ENCODE measurements at regions not wholly inside any gene's neighbourhood (a gene's known extent, or its start where the extent isn't known, plus 50 kb on each side); places are given as distances from the start of the nearest gene placed in this dataset.

- H3K4me3 Mint-ChIP-seq: no peak overlapping the region
- H3K4me1 Mint-ChIP-seq (ENCODE audit: unreplicated experiment): no peaks in the 10 kb centered on the region
- H3K27me3 Mint-ChIP-seq: peaks cover 13% of the 10 kb centered on the region
- TF ChIP-seq CTCF (conservative IDR thresholded peaks at IDR 0.05): no peak
- DNase-seq (ENCODE audit: extremely low spot score, unreplicated experiment): no peak
- H3K27ac Mint-ChIP-seq: no peak overlapping the region
- H3K9me3 Mint-ChIP-seq: no peaks in the 10 kb centered on the region
- H3K36me3 Mint-ChIP-seq: no peaks in the 10 kb centered on the region
Measured at GRCh38 chr16:82396509-82396908, 226.5 kb upstream of the MPHOSPH6 start.

GRCh38 chr16:82395212-82395611 is 225.2 kb upstream of the MPHOSPH6 start:
- Mint-ChIP-seq H3K27me3 (peaks cover 14% of the 10 kb centered on the region), H3K9me3 (no peaks in the 10 kb centered on the region), H3K36me3 (no peaks in the 10 kb centered on the region), H3K4me3 (no peak overlapping the region), H3K4me1 (ENCODE audit: unreplicated experiment) (no peaks in the 10 kb centered on the region), H3K27ac (no peak overlapping the region)
- TF ChIP-seq CTCF (conservative IDR thresholded peaks at IDR 0.05): no peak
- DNase-seq (ENCODE audit: extremely low spot score, unreplicated experiment): no peak

- TF ChIP-seq CTCF (conservative IDR thresholded peaks at IDR 0.05): no peak
- no peak overlapping the region for H3K27ac Mint-ChIP-seq
- no peak overlapping the region for H3K4me3 Mint-ChIP-seq
- peaks cover 20% of the 10 kb centered on the region for H3K27me3 Mint-ChIP-seq
- no peaks in the 10 kb centered on the region for H3K36me3 Mint-ChIP-seq
- DNase-seq (ENCODE audit: extremely low spot score, unreplicated experiment): no peak
- H3K4me1 Mint-ChIP-seq (ENCODE audit: unreplicated experiment): no peaks in the 10 kb centered on the region
- no peaks in the 10 kb centered on the region for H3K9me3 Mint-ChIP-seq
Measured at GRCh38 chr16:82391690-82392089, 221.7 kb upstream of the MPHOSPH6 start.

GRCh38 chr16:82389956-82390650 is 220.1 kb upstream of the MPHOSPH6 start:
- DNase-seq (ENCODE audit: extremely low spot score, unreplicated experiment): no peak
- Mint-ChIP-seq H3K27ac (no peak overlapping the region), H3K4me3 (no peak overlapping the region), H3K27me3 (peaks cover 25% of the 10 kb centered on the region), H3K9me3 (no peaks in the 10 kb centered on the region), H3K36me3 (no peaks in the 10 kb centered on the region), H3K4me1 (ENCODE audit: unreplicated experiment) (no peaks in the 10 kb centered on the region)
- no peak for TF ChIP-seq CTCF (conservative IDR thresholded peaks at IDR 0.05)

DNA sequence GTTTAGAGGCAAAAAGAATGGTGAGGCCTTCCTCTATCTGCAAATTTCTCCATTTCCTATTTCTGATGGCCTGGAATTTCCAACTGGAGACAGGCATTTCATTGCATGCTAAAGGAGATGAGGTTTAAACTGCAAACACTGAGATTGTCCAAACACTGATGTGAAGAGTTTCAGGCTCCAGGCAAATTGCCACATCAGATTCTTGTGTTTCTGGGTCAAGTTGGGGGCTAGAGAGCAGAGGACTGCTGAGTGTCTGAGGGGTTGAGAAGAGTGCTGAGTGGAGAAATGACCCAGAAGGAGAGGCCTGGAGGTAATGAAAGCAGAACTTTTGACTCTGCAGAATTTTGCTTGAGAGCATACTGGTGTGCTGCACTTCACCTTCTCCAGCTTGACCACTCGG is 216.7 kb upstream of the MPHOSPH6 start:
- Mint-ChIP-seq H3K4me3 (no peak overlapping the region), H3K27ac (no peak overlapping the region), H3K9me3 (no peaks in the 10 kb centered on the region), H3K36me3 (no peaks in the 10 kb centered on the region), H3K4me1 (ENCODE audit: unreplicated experiment) (no peaks in the 10 kb centered on the region), H3K27me3 (peaks cover 24% of the 10 kb centered on the region)
- no peak for DNase-seq (ENCODE audit: extremely low spot score, unreplicated experiment)
- no peak for TF ChIP-seq CTCF (conservative IDR thresholded peaks at IDR 0.05)

Measured in type B pancreatic cell (in vitro differentiated cells).